Peyer's patch (tissue), 4 donors: ENCODE measurements at regions not wholly inside any gene's neighbourhood (a gene's known extent, or its start where the extent isn't known, plus 50 kb on each side); places are given as distances from the start of the nearest gene placed in this dataset.

Experiments used
- CTCF ChIP-seq, 6 experiments: fragments of 450-650 bp in 4 of 6; fragments of 200-600 bp in 2 of 6; sonication (generic) in 1 of 6; IDR thresholded peaks; one replicate each; pipeline ENCODE4 v1.5.1; 2017 to 2019; ENCODE audit warnings: antibody characterized with exemption in 6 of 6, mild to moderate bottlenecking in 3 of 6, moderate library complexity in 1 of 6
- POLR2A ChIP-seq, 2 donors: fragments of 450-650 bp; IDR thresholded peaks; one replicate each; pipeline ENCODE4 v1.5.1; 2017; ENCODE audit warnings: antibody characterized with exemption in 2 of 2, mild to moderate bottlenecking in 2 of 2, moderate library complexity in 2 of 2

DNA sequence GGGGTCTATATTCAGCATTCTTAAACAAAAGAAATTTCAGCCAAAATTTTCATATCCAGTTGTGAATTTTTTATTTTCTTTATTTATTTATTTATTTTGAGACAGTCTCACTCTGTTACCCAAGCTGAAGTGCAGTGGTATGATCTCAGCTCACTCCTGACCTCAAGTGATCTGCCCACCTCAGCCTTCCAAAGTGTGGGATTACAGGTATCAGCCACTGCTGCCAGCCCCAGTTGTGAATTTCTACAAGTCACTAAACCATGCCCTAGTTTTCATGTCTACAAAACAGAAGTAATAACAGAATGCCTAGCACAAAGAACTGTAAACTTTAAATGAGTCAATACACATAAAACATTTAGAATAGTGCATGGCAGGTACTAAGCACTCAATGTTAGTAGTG is 254.2 kb downstream of the C12orf50 start:
- TF ChIP-seq POLR2A (IDR thresholded peaks at IDR 0.05) (no peak), CTCF (IDR thresholded peaks at IDR 0.05) (no peak)
